Liver (tissue), 8 donors: ENCODE measurements at regions not wholly inside any gene's neighbourhood (a gene's known extent, or its start where the extent isn't known, plus 50 kb on each side); places are given as distances from the start of the nearest gene placed in this dataset.

Experiments used
- DNase-seq: peaks from one replicate; pipeline ENCODE4 v3.0.0-alpha.2; 2017; ENCODE audit warnings: low spot score
- H3K27ac ChIP-seq, 2 donors: one replicate each; pipeline ENCODE4 v1.7.0; 2013; ENCODE audit warnings: inconsistent platforms in 2 of 2, low read length in 2 of 2, control low read depth in 1 of 2, low read depth in 1 of 2, mild to moderate bottlenecking in 1 of 2
- H3K27me3 ChIP-seq, 4 donors: one replicate each; pipeline versions ENCODE4 v1.6.1 to v1.7.0; 2013; ENCODE audit warnings: low read length in 3 of 4, inconsistent platforms in 1 of 4, mild to moderate bottlenecking in 1 of 4, moderate library complexity in 1 of 4; ENCODE audit not compliant: control insufficient read depth in 4 of 4, insufficient read depth in 4 of 4
- H3K36me3 ChIP-seq, 4 donors: one replicate each; pipeline versions ENCODE4 v1.6.1 to v1.7.0; 2013; ENCODE audit warnings: low read length in 3 of 4, mild to moderate bottlenecking in 3 of 4, low read depth in 1 of 4, moderate library complexity in 1 of 4; ENCODE audit not compliant: control insufficient read depth in 4 of 4, insufficient read depth in 3 of 4
- H3K4me1 ChIP-seq, 4 donors: one replicate each; pipeline versions ENCODE4 v1.6.1 to v1.7.0; 2013; ENCODE audit warnings: low read length in 3 of 4, mild to moderate bottlenecking in 3 of 4, moderate library complexity in 1 of 4; ENCODE audit not compliant: control insufficient read depth in 4 of 4, insufficient read depth in 4 of 4
- H3K4me3 ChIP-seq, 3 donors: one replicate each; pipeline versions ENCODE4 v1.6.1 to v1.7.0; 2013; ENCODE audit warnings: low read length in 3 of 3, control low read depth in 1 of 3, low read depth in 1 of 3, mild to moderate bottlenecking in 1 of 3
- H3K9ac ChIP-seq, 2 donors: one replicate each; pipeline ENCODE4 v1.7.0; 2013; ENCODE audit warnings: low read length in 2 of 2, mild to moderate bottlenecking in 2 of 2, moderate library complexity in 2 of 2, control low read depth in 1 of 2, low read depth in 1 of 2
- H3K9me3 ChIP-seq, 4 donors: one replicate each; pipeline versions ENCODE4 v1.6.1 to v1.7.0; 2013; ENCODE audit warnings: low read length in 3 of 4; ENCODE audit not compliant: control insufficient read depth in 4 of 4
- ATF3 ChIP-seq: IDR thresholded peaks from 2 replicates; pipeline ENCODE4 v1.6.1; 2016; ENCODE audit warnings: antibody characterized with exemption
- CTCF ChIP-seq: fragments of 150-350 bp; IDR thresholded peaks from 2 replicates; pipeline ENCODE4 v1.5.1; 2017; ENCODE audit warnings: improper control_type of control experiment, low read depth, low read length; ENCODE audit not compliant: missing input control
- EGR1 ChIP-seq, 2 donors: IDR thresholded peaks; 2 replicates each; pipeline ENCODE4 v1.6.1; 2016 to 2018; ENCODE audit warnings: antibody characterized with exemption in 2 of 2, low read depth in 2 of 2
- FOXA1 ChIP-seq: IDR thresholded peaks from 2 replicates; pipeline ENCODE4 v1.6.1; 2016; ENCODE audit warnings: antibody characterized with exemption
- FOXA2 ChIP-seq: IDR thresholded peaks from 2 replicates; pipeline ENCODE4 v1.6.1; 2016; ENCODE audit warnings: antibody characterized with exemption
- GABPA ChIP-seq, 2 donors: IDR thresholded peaks in 1 of 2; conservative IDR thresholded peaks in 1 of 2; 2 replicates each; pipeline ENCODE4 v1.6.1; 2016; ENCODE audit warnings: antibody characterized with exemption in 2 of 2, mild to moderate bottlenecking in 1 of 2, moderate library complexity in 1 of 2
- HNF4A ChIP-seq, 2 donors: conservative IDR thresholded peaks; 2 replicates each; pipeline ENCODE4 v1.6.1; 2016; ENCODE audit warnings: antibody characterized with exemption in 2 of 2, mild to moderate bottlenecking in 2 of 2
- HNF4G ChIP-seq: IDR thresholded peaks from 2 replicates; pipeline ENCODE4 v1.6.1; 2016; ENCODE audit warnings: antibody characterized with exemption
- JUND ChIP-seq, 2 donors: IDR thresholded peaks; 2 replicates each; pipeline ENCODE4 v1.6.1; 2016; ENCODE audit warnings: antibody characterized with exemption in 2 of 2
- MAX ChIP-seq: IDR thresholded peaks from 2 replicates; pipeline ENCODE4 v1.6.1; 2016; ENCODE audit warnings: antibody characterized with exemption
- NR2F2 ChIP-seq: IDR thresholded peaks from 2 replicates; pipeline ENCODE4 v1.6.1; 2016; ENCODE audit warnings: antibody characterized with exemption
- RAD21 ChIP-seq, 2 donors: IDR thresholded peaks; 2 replicates each; pipeline ENCODE4 v1.6.1; 2016; ENCODE audit warnings: antibody characterized with exemption in 2 of 2, mild to moderate bottlenecking in 2 of 2
- REST ChIP-seq: IDR thresholded peaks from 2 replicates; pipeline ENCODE4 v1.6.1; 2016; ENCODE audit warnings: antibody characterized with exemption, mild to moderate bottlenecking
- RXRA ChIP-seq, 2 donors: IDR thresholded peaks; 2 replicates each; pipeline ENCODE4 v1.6.1; 2017 to 2018; ENCODE audit warnings: antibody characterized with exemption in 2 of 2, mild to moderate bottlenecking in 1 of 2
- SP1 ChIP-seq: IDR thresholded peaks from 2 replicates; pipeline ENCODE4 v1.6.1; 2018; ENCODE audit warnings: antibody characterized with exemption, mild to moderate bottlenecking
- TAF1 ChIP-seq: conservative IDR thresholded peaks from 2 replicates; pipeline ENCODE4 v1.6.1; 2016; ENCODE audit warnings: antibody characterized with exemption, mild to moderate bottlenecking
- YY1 ChIP-seq: IDR thresholded peaks from 2 replicates; pipeline ENCODE4 v1.6.1; 2016; ENCODE audit warnings: antibody characterized with exemption, mild to moderate bottlenecking
- ZBTB33 ChIP-seq: IDR thresholded peaks from 2 replicates; pipeline ENCODE4 v1.6.1; 2016; ENCODE audit warnings: antibody characterized with exemption
- WGBS: extraction: QIAGEN DNeasy Blood & Tissue Kit; methylation state at CpG from one replicate; pipeline ENCODE4 v1.1.7; 2013; 5-methylcytosine and 5-hydroxymethylcytosine counted together
- donor health status: healthy.
- donor health status: healthy.
- donor health status: healthy.
- donor health status: healthy.
- donor health status: healthy.

- Histone ChIP-seq H3K36me3 (no peaks in the 10 kb centered on the region), H3K4me3 (no peak overlapping the region), H3K27ac (no peak overlapping the region), H3K9ac (no peak overlapping the region), H3K27me3 (peaks cover 0 to 3% (median 0%) of the 10 kb centered on the region in 4 donors), H3K9me3 (no peaks in the 10 kb centered on the region), H3K4me1 (no peaks in the 10 kb centered on the region)
- WGBS, result 41% methylated on average over 2 of the region's 2 CpGs
- no peak for DNase-seq
- TF ChIP-seq FOXA1, result no peak
- no peak for TF ChIP-seq ZBTB33
- no peak for TF ChIP-seq HNF4G
- TF ChIP-seq NR2F2, result no peak
- TF ChIP-seq RXRA (IDR thresholded peaks at IDR 0.05), result no peak
- no peak for TF ChIP-seq HNF4A (conservative IDR thresholded peaks at IDR 0.05)
- no peak for TF ChIP-seq FOXA2
- TF ChIP-seq GABPA (IDR thresholded peaks at IDR 0.05 in 1 of 2, conservative IDR thresholded peaks at IDR 0.05 in 1 of 2), result no peak
- no peak for TF ChIP-seq JUND (IDR thresholded peaks at IDR 0.05)
- no peak for TF ChIP-seq EGR1 (IDR thresholded peaks at IDR 0.05; ENCODE audit: low read depth in 2 of 2)
- TF ChIP-seq CTCF, result no peak
- TF ChIP-seq TAF1, result no peak
- TF ChIP-seq YY1, result no peak
- no peak for TF ChIP-seq MAX
- TF ChIP-seq ATF3, result no peak
- TF ChIP-seq REST, result no peak
- no peak for TF ChIP-seq RAD21 (IDR thresholded peaks at IDR 0.05)
Measured at GRCh38 chr3:869734-870133, 223.1 kb upstream of the CNTN6 start.

- no peaks in the 10 kb centered on the region for H3K36me3 ChIP-seq
- peaks cover 0 to 3% (median 0%) of the 10 kb centered on the region in 4 donors for H3K27me3 ChIP-seq
- H3K4me3 ChIP-seq, result no peak overlapping the region
- H3K27ac ChIP-seq, result no peak overlapping the region
- no peak overlapping the region for H3K9ac ChIP-seq
- no peaks in the 10 kb centered on the region for H3K4me1 ChIP-seq
- WGBS, result 80% methylated on average over 1 of the region's 1 CpG
- no peaks in the 10 kb centered on the region for H3K9me3 ChIP-seq
- no peak for DNase-seq
- TF ChIP-seq NR2F2 (no peak), FOXA1 (no peak), EGR1 (IDR thresholded peaks at IDR 0.05; ENCODE audit: low read depth in 2 of 2) (no peak), TAF1 (no peak), GABPA (IDR thresholded peaks at IDR 0.05 in 1 of 2, conservative IDR thresholded peaks at IDR 0.05 in 1 of 2) (no peak), REST (no peak), HNF4G (no peak), RXRA (IDR thresholded peaks at IDR 0.05) (no peak), SP1 (no peak), HNF4A (conservative IDR thresholded peaks at IDR 0.05) (no peak), CTCF (no peak)
Measured at GRCh38 chr3:871651-872050, 221.2 kb upstream of the CNTN6 start.
